ENCODE measurements at regions not wholly inside any gene's neighbourhood (a gene's known extent, or its start where the extent isn't known, plus 50 kb on each side); places are given as distances from the start of the nearest gene placed in this dataset.

DNA sequence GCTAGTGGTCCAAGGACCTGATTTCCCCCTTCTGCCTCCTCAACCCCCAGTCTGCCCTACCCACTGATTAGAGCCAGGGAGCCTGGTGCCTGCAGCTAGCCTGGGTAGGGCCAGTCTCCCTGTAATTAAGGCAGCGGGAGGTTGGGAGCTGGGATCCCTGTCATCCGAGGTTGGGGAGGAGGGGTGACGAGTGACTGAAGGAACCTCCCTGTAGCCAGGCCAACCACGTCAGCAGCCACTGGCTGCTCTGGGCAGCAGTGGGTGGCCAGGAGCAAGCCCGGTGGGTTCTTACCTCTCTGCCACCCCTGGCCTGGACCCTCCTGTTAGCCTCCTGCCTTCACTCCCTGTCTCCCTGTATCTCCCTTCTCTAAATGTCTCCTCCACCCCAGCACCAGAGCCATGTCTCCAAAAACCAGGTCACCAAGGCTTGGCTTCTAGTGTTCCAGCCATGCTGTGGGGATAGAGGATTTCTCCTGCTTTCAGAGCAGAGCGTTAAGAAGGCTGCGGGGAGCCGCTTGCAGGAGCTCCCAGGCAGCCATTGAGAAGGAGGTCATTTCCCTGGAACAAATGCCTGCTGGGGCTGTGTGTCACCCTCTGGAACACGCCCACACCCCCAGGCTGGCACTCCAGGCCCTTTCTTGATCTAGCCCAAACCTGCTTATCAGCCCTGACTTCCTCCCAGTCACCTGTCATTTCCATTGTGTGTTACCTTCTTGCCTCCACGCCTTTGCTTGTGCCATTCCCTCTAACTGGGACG is 65.0 kb upstream of the GGTA1 start:
- TF ChIP-seq, protein P1, sequence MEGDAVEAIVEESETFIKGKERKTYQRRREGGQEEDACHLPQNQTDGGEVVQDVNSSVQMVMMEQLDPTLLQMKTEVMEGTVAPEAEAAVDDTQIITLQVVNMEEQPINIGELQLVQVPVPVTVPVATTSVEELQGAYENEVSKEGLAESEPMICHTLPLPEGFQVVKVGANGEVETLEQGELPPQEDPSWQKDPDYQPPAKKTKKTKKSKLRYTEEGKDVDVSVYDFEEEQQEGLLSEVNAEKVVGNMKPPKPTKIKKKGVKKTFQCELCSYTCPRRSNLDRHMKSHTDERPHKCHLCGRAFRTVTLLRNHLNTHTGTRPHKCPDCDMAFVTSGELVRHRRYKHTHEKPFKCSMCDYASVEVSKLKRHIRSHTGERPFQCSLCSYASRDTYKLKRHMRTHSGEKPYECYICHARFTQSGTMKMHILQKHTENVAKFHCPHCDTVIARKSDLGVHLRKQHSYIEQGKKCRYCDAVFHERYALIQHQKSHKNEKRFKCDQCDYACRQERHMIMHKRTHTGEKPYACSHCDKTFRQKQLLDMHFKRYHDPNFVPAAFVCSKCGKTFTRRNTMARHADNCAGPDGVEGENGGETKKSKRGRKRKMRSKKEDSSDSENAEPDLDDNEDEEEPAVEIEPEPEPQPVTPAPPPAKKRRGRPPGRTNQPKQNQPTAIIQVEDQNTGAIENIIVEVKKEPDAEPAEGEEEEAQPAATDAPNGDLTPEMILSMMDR (IDR thresholded peaks at IDR 0.05; ENCODE audit: low read depth, low read length): no peak
- DNase-seq (ENCODE audit: extremely low read depth, low read depth): no peak

DNA sequence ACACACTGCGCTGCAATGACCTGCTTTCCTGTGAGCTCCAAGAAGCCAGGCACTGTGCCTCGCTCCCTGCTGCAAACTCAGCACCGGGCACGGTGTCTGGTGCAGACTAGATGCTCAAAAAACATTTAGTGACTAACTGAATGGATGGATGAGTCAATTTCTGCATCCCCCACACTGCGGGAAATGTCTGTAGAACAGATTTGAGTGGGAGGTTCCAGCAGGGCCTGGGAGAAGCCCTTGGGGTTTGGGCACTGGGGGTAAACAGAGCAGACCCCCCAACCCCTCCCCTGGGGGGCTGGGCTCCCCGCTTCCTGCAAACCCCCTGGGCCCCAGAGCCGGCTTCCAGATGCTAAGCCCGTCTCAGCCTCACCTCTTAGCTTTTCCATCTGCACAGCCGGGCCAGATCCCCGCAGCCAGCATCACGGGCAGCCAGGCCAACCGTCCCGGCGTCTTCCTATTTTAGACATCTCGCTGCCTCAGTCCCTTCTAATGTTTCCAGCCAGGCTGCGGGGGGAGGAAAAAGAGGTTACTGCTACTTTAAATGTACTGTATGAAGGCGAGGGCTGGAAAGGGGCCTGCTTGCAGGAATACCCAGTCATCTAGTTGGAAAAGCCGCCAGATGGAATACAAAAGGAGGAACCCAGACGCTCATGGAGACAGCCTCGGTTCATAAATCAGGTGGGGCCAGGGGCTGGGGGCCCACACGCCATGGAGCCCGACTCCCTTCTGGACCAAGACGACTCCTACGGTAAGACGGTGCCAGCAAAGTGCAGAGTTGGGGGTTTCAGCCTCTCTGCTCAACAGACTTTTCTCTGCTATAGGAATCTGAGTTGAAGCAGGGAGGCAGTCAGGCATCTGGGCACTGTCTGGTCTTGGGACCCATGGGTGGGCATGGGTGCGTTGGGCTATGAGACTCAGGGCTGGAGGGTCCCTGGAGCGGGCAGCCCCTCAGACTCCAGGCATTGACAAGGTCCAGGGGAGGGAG is 67.1 kb upstream of the GGTA1 start:
- DNase-seq (ENCODE audit: extremely low read depth, low read depth): no peak
- TF ChIP-seq, protein P1 (IDR thresholded peaks at IDR 0.05; ENCODE audit: low read depth, low read length): no peak

DNA sequence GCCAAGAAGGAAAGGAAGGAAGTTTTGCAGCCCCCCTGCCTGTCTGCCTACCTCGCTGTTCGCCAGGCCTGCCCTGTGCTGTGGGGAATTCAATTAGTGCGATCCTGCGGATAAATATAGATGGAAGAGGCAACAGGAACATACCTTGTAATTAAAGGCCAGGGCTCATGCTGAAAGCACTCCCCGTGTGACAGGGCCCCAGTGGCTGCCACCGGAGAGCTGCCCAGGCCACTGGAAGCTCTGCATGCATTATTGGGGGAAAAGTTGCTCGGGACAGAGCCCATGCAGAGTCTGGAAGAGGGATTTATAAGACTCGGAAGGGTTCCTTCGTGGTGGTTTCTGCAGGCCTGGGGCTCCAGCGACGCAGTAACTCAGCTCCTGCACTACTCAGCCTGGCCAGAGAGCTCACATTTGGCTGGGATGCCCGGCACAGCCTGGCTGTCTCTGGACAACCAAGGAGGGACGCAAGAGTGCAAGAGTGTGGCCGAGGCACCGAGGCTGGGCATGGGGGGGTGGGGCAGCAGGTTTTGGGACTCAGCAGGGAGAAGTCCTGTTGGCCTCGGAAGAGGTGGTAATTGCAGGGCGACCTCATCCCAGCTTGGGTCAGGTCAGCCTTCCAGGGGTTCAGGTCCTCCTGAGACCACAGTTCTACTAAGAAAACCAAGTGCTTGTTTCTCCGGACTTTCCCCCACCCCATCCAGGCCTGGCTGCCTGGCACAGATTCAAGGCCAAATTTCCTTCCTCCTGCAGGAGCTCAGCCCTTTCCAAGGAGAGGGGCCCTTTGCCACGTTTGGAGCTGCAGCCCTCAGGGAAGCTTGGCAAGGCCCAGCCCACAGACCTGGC is 68.1 kb upstream of the GGTA1 start:
- TF ChIP-seq, protein P1 (IDR thresholded peaks at IDR 0.05; ENCODE audit: low read depth, low read length): no peak
- DNase-seq (ENCODE audit: extremely low read depth, low read depth): no peak

DNA sequence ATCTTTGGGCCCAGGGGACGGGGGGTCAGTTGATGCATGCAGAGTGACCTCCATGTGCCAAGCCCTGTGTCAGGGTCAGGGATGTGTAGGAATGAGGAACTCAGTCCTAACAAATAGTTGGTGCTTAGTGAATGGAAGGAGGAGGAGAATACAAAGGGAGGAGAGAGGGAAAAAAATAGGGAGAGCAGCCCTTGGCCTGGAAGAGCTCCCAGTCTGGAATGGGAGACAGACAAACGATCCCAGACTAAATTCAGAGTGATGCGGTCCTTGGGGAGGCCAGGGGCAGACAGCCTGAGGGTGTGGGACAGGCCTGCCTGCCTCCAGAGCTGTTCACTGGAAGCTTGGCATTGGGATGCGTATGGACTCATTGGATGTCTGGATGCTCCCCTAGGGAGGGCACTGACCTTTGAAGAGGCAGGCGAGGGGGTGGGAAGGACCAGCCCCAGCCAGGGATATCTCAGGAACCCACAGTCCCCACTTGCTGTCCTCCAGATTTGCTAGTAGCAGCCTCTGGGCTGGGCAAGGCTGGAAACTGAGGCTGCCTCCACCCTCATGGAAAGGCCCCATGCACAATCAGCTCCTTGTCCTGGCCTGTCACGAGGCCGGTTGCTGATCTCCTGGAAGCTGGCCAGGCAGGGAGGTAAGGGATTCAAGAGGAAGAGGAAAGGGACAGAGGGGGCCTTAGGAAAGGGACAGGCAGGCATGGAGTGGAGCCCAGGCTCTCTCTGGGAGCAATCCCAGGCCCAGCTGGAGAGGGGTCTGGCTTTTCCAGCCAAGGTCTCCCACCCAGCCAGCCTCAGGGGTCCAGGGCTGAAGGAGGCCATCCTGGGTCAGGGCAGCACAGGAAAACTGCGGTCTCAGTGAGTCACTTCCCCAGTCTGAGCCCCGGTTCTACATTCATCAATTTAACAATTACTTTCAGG is 69.0 kb upstream of the GGTA1 start:
- TF ChIP-seq, protein P1 (IDR thresholded peaks at IDR 0.05; ENCODE audit: low read depth, low read length): no peak
- no peak for DNase-seq (ENCODE audit: extremely low read depth, low read depth)

DNA sequence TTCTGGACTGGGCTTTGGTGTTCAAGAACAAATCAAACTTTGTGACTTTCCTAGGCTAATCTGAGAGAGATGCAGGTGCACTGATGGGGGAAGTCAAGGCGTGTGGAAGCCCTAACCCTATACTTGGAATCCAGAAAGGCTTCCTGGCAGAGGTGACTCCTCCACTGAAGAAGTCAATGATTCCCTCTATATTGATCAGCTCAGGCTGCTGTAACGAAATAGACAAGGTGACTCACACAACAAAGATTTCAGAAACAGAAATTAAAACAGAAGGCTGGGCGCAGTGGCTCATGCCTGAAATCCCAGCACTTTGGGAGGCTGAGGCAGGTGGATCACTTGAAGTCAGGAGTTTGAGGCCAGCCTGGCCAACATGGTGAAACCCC is 69.6 kb upstream of the GGTA1 start:
- TF ChIP-seq, protein P1 (IDR thresholded peaks at IDR 0.05; ENCODE audit: low read depth, low read length): no peak
- no peak for DNase-seq (ENCODE audit: extremely low read depth, low read depth)

DNA sequence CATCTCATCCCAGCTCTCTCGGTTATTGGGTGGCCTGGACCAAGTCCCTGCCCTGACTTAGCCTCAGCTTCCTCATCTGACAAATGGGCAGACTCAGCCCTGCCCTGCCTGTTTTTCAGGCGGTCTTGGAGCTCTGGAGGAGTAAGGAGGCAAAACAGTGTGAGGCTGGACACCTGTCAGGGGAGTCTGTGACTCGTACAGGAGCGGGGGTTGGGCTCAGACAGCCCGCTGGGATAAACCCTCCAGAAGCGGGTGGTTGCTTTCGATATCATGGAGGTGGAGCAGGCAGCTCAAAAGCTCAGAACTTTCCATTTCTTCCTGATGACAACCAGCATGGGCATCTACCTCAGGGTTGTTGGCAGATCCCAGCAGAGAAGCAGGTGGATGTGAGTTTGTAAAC is 72.9 kb upstream of the GGTA1 start:
- TF ChIP-seq, protein P1 (IDR thresholded peaks at IDR 0.05; ENCODE audit: low read depth, low read length): no peak
- DNase-seq (ENCODE audit: extremely low read depth, low read depth): no peak
